ENCODE measurements at regions not wholly inside any gene's neighbourhood (a gene's known extent, or its start where the extent isn't known, plus 50 kb on each side); places are given as distances from the start of the nearest gene placed in this dataset.

- DNase-seq, result no peak
- no peak overlapping the region for H3K4me3 ChIP-seq (replicated peaks in 1 of 3)
- no peak overlapping the region for H3K27ac ChIP-seq
- TF ChIP-seq, protein P1, sequence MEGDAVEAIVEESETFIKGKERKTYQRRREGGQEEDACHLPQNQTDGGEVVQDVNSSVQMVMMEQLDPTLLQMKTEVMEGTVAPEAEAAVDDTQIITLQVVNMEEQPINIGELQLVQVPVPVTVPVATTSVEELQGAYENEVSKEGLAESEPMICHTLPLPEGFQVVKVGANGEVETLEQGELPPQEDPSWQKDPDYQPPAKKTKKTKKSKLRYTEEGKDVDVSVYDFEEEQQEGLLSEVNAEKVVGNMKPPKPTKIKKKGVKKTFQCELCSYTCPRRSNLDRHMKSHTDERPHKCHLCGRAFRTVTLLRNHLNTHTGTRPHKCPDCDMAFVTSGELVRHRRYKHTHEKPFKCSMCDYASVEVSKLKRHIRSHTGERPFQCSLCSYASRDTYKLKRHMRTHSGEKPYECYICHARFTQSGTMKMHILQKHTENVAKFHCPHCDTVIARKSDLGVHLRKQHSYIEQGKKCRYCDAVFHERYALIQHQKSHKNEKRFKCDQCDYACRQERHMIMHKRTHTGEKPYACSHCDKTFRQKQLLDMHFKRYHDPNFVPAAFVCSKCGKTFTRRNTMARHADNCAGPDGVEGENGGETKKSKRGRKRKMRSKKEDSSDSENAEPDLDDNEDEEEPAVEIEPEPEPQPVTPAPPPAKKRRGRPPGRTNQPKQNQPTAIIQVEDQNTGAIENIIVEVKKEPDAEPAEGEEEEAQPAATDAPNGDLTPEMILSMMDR (IDR thresholded peaks at IDR 0.05), result no peak
- TF ChIP-seq POLR2A (IDR thresholded peaks at IDR 0.05), result no peak
- no peaks in the 10 kb centered on the region for H3K36me3 ChIP-seq
- 76 to 84% methylated on average over 5 of the region's 5 CpGs for WGBS, 2 donors
- H3K9me3 ChIP-seq, result no peaks in the 10 kb centered on the region
- H3K27me3 ChIP-seq, result no peaks in the 10 kb centered on the region
- intact Hi-C loops (cut with DNase I), result no loop called here
- H3K4me1 ChIP-seq, result no peaks in the 10 kb centered on the region
Observed at GRCh38 chr14:31943217-31943799, 133.8 kb upstream of the ARHGAP5 start.

DNA sequence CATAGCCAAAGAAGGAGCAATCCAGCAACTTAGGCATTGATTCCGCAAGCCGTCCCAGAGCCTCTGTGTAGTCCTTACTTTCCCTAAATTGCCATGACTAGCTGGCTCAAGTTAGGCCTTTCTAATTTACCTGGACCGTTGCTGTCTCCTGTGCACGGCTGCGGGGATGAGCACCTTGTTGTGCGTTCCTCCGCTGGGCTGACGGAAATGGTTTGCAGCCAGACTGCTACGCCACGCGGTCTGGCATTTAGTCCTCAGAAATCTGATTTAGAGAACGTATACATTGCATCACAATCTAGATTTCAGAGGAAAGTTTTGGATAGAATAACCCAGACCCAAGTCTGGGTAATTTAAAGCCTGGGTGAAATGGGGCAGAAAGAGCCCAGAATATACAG is 133.2 kb upstream of the ARHGAP5 start:
- no peak overlapping the region for H3K4me3 ChIP-seq (replicated peaks in 1 of 3)
- no peak for TF ChIP-seq POLR2A (IDR thresholded peaks at IDR 0.05)
- TF ChIP-seq, protein P1 (IDR thresholded peaks at IDR 0.05), result no peak
- no peaks in the 10 kb centered on the region for H3K36me3 ChIP-seq
- H3K9me3 ChIP-seq, result no peaks in the 10 kb centered on the region
- WGBS, 2 donors, result 97 to 98% methylated on average over 12 of the region's 12 CpGs
- DNase-seq, result no peak
- no peaks in the 10 kb centered on the region for H3K4me1 ChIP-seq
- no peaks in the 10 kb centered on the region for H3K27me3 ChIP-seq
- intact Hi-C loops (cut with DNase I), result no loop called here
- H3K27ac ChIP-seq, result no peak overlapping the region

DNA sequence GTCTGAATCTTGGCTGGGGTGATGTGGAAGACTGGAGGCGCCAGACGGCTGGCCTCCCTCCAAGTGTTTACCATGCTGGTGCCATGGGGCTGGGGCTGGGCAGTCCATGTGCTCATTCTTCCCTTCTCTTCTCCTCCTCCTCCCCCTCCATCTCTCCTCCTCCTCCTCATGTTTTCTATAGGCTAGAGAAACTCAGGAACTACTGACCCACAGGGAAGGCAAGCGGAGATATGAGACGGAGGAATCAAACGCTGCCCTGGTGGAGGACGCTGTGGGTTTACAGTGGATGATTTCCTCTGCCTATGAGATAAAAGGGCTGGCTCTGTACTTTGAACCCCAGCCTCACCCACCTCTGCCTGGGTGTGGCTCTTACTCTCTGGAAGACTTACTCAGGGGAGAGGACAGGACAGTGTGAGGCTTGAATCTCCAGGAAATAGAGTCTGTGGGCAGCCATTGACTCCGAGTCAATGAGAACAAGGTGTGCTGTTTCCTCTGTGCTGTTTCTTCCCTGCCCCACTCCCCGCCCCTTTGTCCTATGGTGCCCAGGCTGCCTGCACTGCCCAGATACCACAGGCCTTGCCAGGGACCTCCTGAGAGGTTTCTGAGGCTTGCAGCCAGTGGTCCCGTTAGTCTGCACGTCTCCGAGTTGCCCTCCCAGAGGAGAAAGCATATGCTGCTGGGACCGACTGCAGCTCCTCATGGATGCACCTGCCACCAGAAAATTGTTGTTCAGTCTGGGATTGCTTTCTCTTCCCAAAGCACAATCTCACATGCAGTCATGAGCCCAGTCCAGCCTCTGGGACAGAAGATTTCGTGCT is 132.6 kb upstream of the ARHGAP5 start:
- no peak for DNase-seq
- Histone ChIP-seq H3K9me3 (no peaks in the 10 kb centered on the region), H3K27me3 (no peaks in the 10 kb centered on the region), H3K4me3 (replicated peaks in 1 of 3) (no peak overlapping the region), H3K27ac (no peak overlapping the region), H3K36me3 (no peaks in the 10 kb centered on the region), H3K4me1 (no peaks in the 10 kb centered on the region)
- intact Hi-C loops (cut with DNase I), result no loop called here
- 73 to 74% methylated on average over 9 to 13 of the region's 13 CpGs for WGBS, 2 donors
- TF ChIP-seq, protein P1 (IDR thresholded peaks at IDR 0.05), result no peak
- TF ChIP-seq POLR2A (IDR thresholded peaks at IDR 0.05), result no peak

DNA sequence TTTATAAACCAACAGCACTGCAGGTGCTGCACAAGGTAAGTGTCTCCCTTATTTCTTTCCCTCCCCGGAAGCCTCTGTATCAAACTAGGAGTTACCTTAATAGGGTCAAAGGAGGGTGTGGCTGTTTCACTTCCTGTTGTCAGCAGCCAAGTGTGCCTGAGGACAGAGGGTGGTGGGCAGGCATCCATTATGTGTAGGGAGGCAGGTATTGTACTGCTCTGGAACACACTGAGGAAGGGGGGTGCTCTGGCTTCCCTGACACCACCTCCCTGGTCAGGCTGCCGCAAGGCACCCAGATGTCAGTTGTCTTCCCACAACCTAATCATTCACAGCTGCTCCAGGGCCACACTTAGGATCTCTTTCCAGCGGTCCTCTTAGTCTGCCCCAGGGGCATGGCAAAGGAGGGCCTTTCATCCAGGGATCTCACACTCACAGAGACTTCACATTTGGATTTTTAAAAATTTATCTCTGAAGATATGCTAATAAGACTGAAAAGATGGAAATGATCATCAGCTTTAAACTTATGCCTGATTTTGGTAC is 132.0 kb upstream of the ARHGAP5 start:
- no peaks in the 10 kb centered on the region for H3K9me3 ChIP-seq
- DNase-seq, result no peak
- TF ChIP-seq POLR2A (IDR thresholded peaks at IDR 0.05), result no peak
- TF ChIP-seq, protein P1 (IDR thresholded peaks at IDR 0.05), result no peak
- H3K36me3 ChIP-seq, result no peaks in the 10 kb centered on the region
- no peaks in the 10 kb centered on the region for H3K27me3 ChIP-seq
- intact Hi-C loops (cut with DNase I), result no loop called here
- no peak overlapping the region for H3K27ac ChIP-seq
- H3K4me1 ChIP-seq, result no peaks in the 10 kb centered on the region
- 87 to 95% methylated on average over 3 of the region's 3 CpGs for WGBS, 2 donors
- no peak overlapping the region for H3K4me3 ChIP-seq (replicated peaks in 1 of 3)

DNA sequence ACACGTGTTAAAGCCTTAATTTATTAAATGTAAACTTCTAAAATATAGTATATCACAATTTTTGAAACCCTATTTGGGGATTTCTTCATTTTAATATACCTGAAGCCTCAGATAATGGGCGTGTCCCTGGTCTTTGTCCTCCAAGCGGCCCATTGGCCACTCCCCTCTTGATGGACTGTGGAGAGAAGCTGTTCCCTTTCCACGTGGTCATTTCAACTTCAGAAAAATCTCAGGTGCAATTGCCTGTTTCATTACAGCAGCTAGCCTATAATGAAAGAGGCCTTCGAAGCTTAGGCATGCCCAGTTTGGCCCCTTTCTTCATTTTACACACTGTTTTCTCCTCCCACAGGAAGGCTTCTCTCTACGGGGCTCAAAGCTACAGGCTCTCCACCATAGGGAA is 131.4 kb upstream of the ARHGAP5 start:
- TF ChIP-seq, protein P1 (IDR thresholded peaks at IDR 0.05), result no peak
- no peak for TF ChIP-seq POLR2A (IDR thresholded peaks at IDR 0.05)
- DNase-seq, result no peak
- 78 to 83% methylated on average over 6 of the region's 6 CpGs for WGBS, 2 donors
- intact Hi-C loops (cut with DNase I), result no loop called here
- no peak overlapping the region for H3K4me3 ChIP-seq (replicated peaks in 1 of 3)
- H3K36me3 ChIP-seq, result no peaks in the 10 kb centered on the region
- no peak overlapping the region for H3K27ac ChIP-seq
- no peaks in the 10 kb centered on the region for H3K4me1 ChIP-seq
- H3K9me3 ChIP-seq, result no peaks in the 10 kb centered on the region
- H3K27me3 ChIP-seq, result no peaks in the 10 kb centered on the region
